Endothelial cell of umbilical vein (primary cell): ENCODE measurements at regions not wholly inside any gene's neighbourhood (a gene's known extent, or its start where the extent isn't known, plus 50 kb on each side); places are given as distances from the start of the nearest gene placed in this dataset.
A peak's percentile ranks its signal among the peaks of the same experiment; 100 is the strongest.

Source experiments
- BruUV-seq: library from RNA; stranded (reverse); fragments of 400-500 nt; replicated peaks from 2 replicates; lab custom pipeline; 2021; lab: Mats Ljungman, UMichigan
- CTCF ChIA-PET: fragments of 300-600, 350-600 bp; sonication (Branson Sonifier 250); formaldehyde crosslinking; loops from one replicate; lab custom pipeline; 2021; ENCODE audit warnings: antibody characterized with exemption, inconsistent platforms; lab: Charles Lee
- POLR2A ChIA-PET: fragments of 300-600, 350-600 bp; sonication (Branson Sonifier 250); formaldehyde crosslinking; loops from one replicate; lab custom pipeline; 2021; ENCODE audit warnings: antibody characterized with exemption, inconsistent platforms; lab: Charles Lee
- DNase-seq: peaks from one replicate; pipeline ENCODE4 v3.0.0-alpha.2; 2011; ENCODE audit warnings: low read depth, low spot score
- FAIRE-seq: peaks from 2 replicates; lab custom pipeline; 2011; peaks lifted over from hg19 to GRCh38; lab: Jason Lieb, UNC
- H2AFZ ChIP-seq: 2 replicates; pipeline ENCODE4 v1.6.0; 2012; ENCODE audit warnings: low read depth, low read length, control low read depth, inconsistent platforms
- H3K27ac ChIP-seq: 2 replicates; pipeline ENCODE4 v1.5.1; 2011; ENCODE audit warnings: low read depth, mild to moderate bottlenecking, control low read depth, low read length, moderate library complexity; ENCODE audit not compliant: insufficient read depth
- H3K27me3 ChIP-seq, 2 experiments: 2 replicates each; pipeline versions ENCODE4 v1.6.0 to v1.6.1; 2011; ENCODE audit warnings: low read length in 2 of 2, mixed read lengths in 1 of 2; ENCODE audit not compliant: control insufficient read depth in 2 of 2, insufficient read depth in 2 of 2
- H3K36me3 ChIP-seq, 2 experiments: 2 replicates in 1 of 2; 3 replicates in 1 of 2; pipeline ENCODE4 v1.5.1; 2011; ENCODE audit warnings: low read length in 2 of 2, mild to moderate bottlenecking in 1 of 2, moderate library complexity in 1 of 2; ENCODE audit not compliant: control insufficient read depth in 2 of 2, insufficient read depth in 2 of 2; ENCODE audit errors: extremely low read depth in 1 of 2
- H3K4me1 ChIP-seq: 3 replicates; pipeline ENCODE4 v1.5.1; 2011; ENCODE audit warnings: mild to moderate bottlenecking, low read length; ENCODE audit not compliant: control insufficient read depth, insufficient read depth; ENCODE audit errors: extremely low read depth
- H3K4me2 ChIP-seq: 2 replicates; pipeline ENCODE4 v1.6.1; 2011; ENCODE audit warnings: low read length, control low read depth, mixed read lengths; ENCODE audit not compliant: insufficient read depth
- H3K4me3 ChIP-seq, 3 experiments: fragments of 200-600 bp in 1 of 3; sonication (generic), shearing (Covaris generic) in 1 of 3; replicated peaks in 1 of 3; 2 replicates each; pipeline ENCODE4 v1.5.1; 2011 to 2016; ENCODE audit warnings: control low read depth in 3 of 3, low read length in 3 of 3, mild to moderate bottlenecking in 2 of 3, inconsistent platforms in 1 of 3, low read depth in 1 of 3, moderate library complexity in 1 of 3; ENCODE audit not compliant: insufficient read depth in 1 of 3
- H3K79me2 ChIP-seq: 2 replicates; pipeline ENCODE4 v1.6.0; 2012; ENCODE audit warnings: low read length, inconsistent platforms; ENCODE audit not compliant: control insufficient read depth, insufficient read depth
- H3K9ac ChIP-seq: replicated peaks from 2 replicates; pipeline ENCODE3; 2011; ENCODE audit warnings: low read length, control low read depth; ENCODE audit not compliant: insufficient read depth; ENCODE audit errors: extremely low read depth
- H3K9me1 ChIP-seq: replicated peaks from 3 replicates; pipeline ENCODE4 v1.6.0; 2011; ENCODE audit warnings: mild to moderate bottlenecking, low read length; ENCODE audit not compliant: control insufficient read depth, insufficient read depth; ENCODE audit errors: extremely low read depth
- H3K9me3 ChIP-seq: replicated peaks from 2 replicates; pipeline ENCODE4 v1.5.1; 2012; ENCODE audit warnings: low read length, inconsistent platforms; ENCODE audit not compliant: control insufficient read depth, insufficient read depth
- H4K20me1 ChIP-seq: replicated peaks from 2 replicates; pipeline ENCODE3; 2011; ENCODE audit warnings: mild to moderate bottlenecking, low read length; ENCODE audit not compliant: control insufficient read depth, insufficient read depth; ENCODE audit errors: extremely low read depth
- CTCF ChIP-seq, 2 donors: IDR thresholded peaks; 1 replicate in 1 of 2; 2 replicates in 1 of 2; pipeline ENCODE4 v1.5.1; 2011; ENCODE audit warnings: low read length in 2 of 2, mild to moderate bottlenecking in 2 of 2, moderate library complexity in 2 of 2, control low read depth in 1 of 2, inconsistent platforms in 1 of 2, low read depth in 1 of 2; ENCODE audit not compliant: insufficient read depth in 1 of 2; ENCODE audit errors: extremely low read depth in 1 of 2
- EZH2 ChIP-seq: IDR thresholded peaks from 2 replicates; pipeline ENCODE4 v1.6.1; 2012; ENCODE audit warnings: borderline replicate concordance, low read depth, mild to moderate bottlenecking, moderate library complexity, low read length, inconsistent platforms; ENCODE audit not compliant: severe bottlenecking
- FOS ChIP-seq: IDR thresholded peaks from 2 replicates; pipeline ENCODE4 v1.6.1; 2011; ENCODE audit warnings: mild to moderate bottlenecking, low read length, moderate library complexity, borderline replicate concordance; ENCODE audit not compliant: insufficient read depth
- GATA2 ChIP-seq: IDR thresholded peaks from 2 replicates; pipeline ENCODE4 v1.7.0; 2011; ENCODE audit warnings: low read depth, mild to moderate bottlenecking, moderate library complexity, mixed read lengths, low read length; ENCODE audit not compliant: insufficient read length, insufficient read depth
- JUN ChIP-seq: IDR thresholded peaks from 2 replicates; pipeline ENCODE4 v1.6.1; 2011; ENCODE audit warnings: borderline replicate concordance, low read depth; ENCODE audit not compliant: insufficient read length, insufficient read depth
- MAX ChIP-seq: IDR thresholded peaks from 2 replicates; pipeline ENCODE4 v1.6.1; 2011; ENCODE audit not compliant: insufficient read depth, insufficient read length
- MYC ChIP-seq: IDR thresholded peaks from one replicate; pipeline ENCODE4 v1.6.1; 2011; ENCODE audit warnings: mild to moderate bottlenecking, low read depth, low read length
- POLR2A ChIP-seq: IDR thresholded peaks from 2 replicates; pipeline ENCODE4 v1.6.1; 2012; ENCODE audit warnings: low read depth, mild to moderate bottlenecking, control low read depth, low read length
- POLR2AphosphoS5 ChIP-seq: IDR thresholded peaks from 2 replicates; pipeline ENCODE4 v1.6.1; 2012; ENCODE audit warnings: low read depth, mild to moderate bottlenecking, control low read depth, low read length, moderate library complexity; ENCODE audit not compliant: insufficient read depth
- dilution Hi-C: fragments of 300-500 bp; cut with MboI; formaldehyde crosslinking; loops from one replicate; pipeline ENCODE4 v1.15.0; 2019; ENCODE audit warnings: low sequenced_read_pairs; ENCODE audit not compliant: extremely low pct_ligation_motif_present
- intact Hi-C: fragments of 100-400 bp; cut with micrococcal nuclease; formaldehyde crosslinking; loops from one replicate; pipeline ENCODE4 v1.10.0; 2022

GRCh38 chr4:54933579-54933978, 191.8 kb downstream of the KDR start:
- Histone ChIP-seq H2AFZ (no peak overlapping the region), H3K4me1 (peaks cover 44% of the 10 kb centered on the region), H3K9me3 (no peaks in the 10 kb centered on the region), H3K9ac (no peak overlapping the region), H3K9me1 (peaks cover 3% of the 10 kb centered on the region), H4K20me1 (no peaks in the 10 kb centered on the region), H3K4me2 (no peak overlapping the region), H3K79me2 (no peaks in the 10 kb centered on the region), H3K4me3 (no peak overlapping the region), H3K27ac (no peak overlapping the region), H3K27me3 (no peaks in the 10 kb centered on the region), H3K36me3 (no peaks in the 10 kb centered on the region)
- intact Hi-C loops: loop anchor here (5.0 kb wide), 1 partner anchor 144 kb away; no protein-coding TSS in a partner anchor
- FAIRE-seq (no peak), DNase-seq (no peak)
- CTCF ChIA-PET: interaction anchor here (0.8 kb wide), 1 partner anchor 11 kb away, joined by 3 read pairs; no protein-coding TSS in a partner anchor
- no TSS peak for BruUV-seq
- TF ChIP-seq GATA2: no peak
- dilution Hi-C loops: no loop called here
- POLR2A ChIA-PET: no interaction called here

GRCh38 chr4:54930226-54930625, 195.2 kb downstream of the KDR start:
- TF ChIP-seq GATA2 (peak; percentile 78), POLR2AphosphoS5 (peak; percentile 48), MYC (no peak), JUN (peak; percentile 98), POLR2A (no peak), MAX (no peak), CTCF (IDR thresholded peaks at IDR 0.05; ENCODE audit: extremely low read depth in 1 of 2, insufficient read depth in 1 of 2, low read depth in 1 of 2, low read length in 2 of 2) (no peak), EZH2 (no peak), FOS (peak; percentile 96)
- peak; percentile 99 for DNase-seq
- Histone ChIP-seq H3K4me3 (peak overlapping the region in 1 of 3 experiments; percentile 28), H4K20me1 (no peaks in the 10 kb centered on the region), H3K4me1 (peaks cover 33% of the 10 kb centered on the region), H3K9ac (peak overlapping the region; percentile 85), H3K9me3 (no peaks in the 10 kb centered on the region), H3K36me3 (no peaks in the 10 kb centered on the region), H3K9me1 (peaks cover 3% of the 10 kb centered on the region), H3K4me2 (peak overlapping the region; percentile 81), H2AFZ (peak overlapping the region; percentile 46), H3K27ac (peak overlapping the region; percentile 99), H3K27me3 (no peaks in the 10 kb centered on the region), H3K79me2 (no peaks in the 10 kb centered on the region)
- intact Hi-C loops (loop anchor here (1.0 to 5.0 kb wide), 3 partner anchors 12 to 147 kb away; no protein-coding TSS in a partner anchor), dilution Hi-C loops (no loop called here)
- POLR2A ChIA-PET: interaction anchor here (0.5 to 1.2 kb wide), 2 partner anchors 12 to 54 kb away, joined by 5 to 19 read pairs; no protein-coding TSS in a partner anchor
- CTCF ChIA-PET: interaction anchor here (0.7 to 1.9 kb wide), 8 partner anchors 12 to 936 kb away, joined by 3 to 21 read pairs (median 4); no protein-coding TSS in a partner anchor
- BruUV-seq: no TSS peak
- FAIRE-seq: peak; percentile 95
